ENCODE measurements at regions not wholly inside any gene's neighbourhood (a gene's known extent, or its start where the extent isn't known, plus 50 kb on each side); places are given as distances from the start of the nearest gene placed in this dataset.

DNA sequence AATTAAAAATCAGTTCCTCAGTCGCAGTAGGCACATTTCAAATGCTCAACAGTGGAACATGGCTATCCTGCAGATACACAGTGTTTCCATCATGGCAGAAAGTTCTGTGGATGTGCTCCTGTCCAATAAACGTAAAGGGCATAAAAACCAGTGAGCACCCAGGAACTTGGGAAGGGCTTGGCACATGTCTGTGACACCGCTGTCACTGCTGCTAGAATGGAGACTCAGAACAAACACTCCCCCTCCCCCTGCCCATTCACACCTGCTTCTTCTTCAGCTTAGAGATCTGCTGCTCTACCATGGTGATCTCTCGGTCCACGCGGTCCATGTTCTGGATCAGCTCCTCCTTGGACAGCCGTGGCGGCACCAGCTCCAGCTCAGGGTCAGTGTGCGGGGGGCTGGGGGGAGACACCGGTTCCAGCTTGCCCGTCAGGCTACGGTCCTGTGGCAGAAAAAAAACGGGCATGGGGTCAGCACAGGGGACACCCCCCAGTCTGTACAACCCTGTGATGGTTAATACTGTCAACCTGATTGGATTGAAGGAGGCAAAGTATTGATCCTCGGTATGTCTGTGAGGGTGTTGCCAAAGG is 94.6 kb downstream of the NCOR2 start:
- TF ChIP-seq EZH2 (IDR thresholded peaks at IDR 0.05; ENCODE audit: borderline replicate concordance, low read length) (no peak), CTCF (IDR thresholded peaks at IDR 0.05; ENCODE audit: low read length) (no peak)
